B cell (primary cell): ENCODE measurements at regions not wholly inside any gene's neighbourhood (a gene's known extent, or its start where the extent isn't known, plus 50 kb on each side); places are given as distances from the start of the nearest gene placed in this dataset.

Experiments
- ATAC-seq: fragments of 200-7000 bp; cut with Tn5 transposase; one replicate; pipeline ENCODE4 v1.10.0; 2021; ENCODE audit warnings: low read depth, mild to moderate bottlenecking, moderate number of reproducible peaks, moderate library complexity
- CTCF ChIA-PET: fragments of 350-600 bp; sonication (Branson Sonifier 250); formaldehyde crosslinking; loops from one replicate; lab custom pipeline; 2021; ENCODE audit warnings: antibody characterized with exemption, inconsistent platforms; lab: Charles Lee
- POLR2A ChIA-PET: fragments of 350-600 bp; sonication (Branson Sonifier 250); formaldehyde crosslinking; loops from one replicate; lab custom pipeline; 2021; ENCODE audit warnings: antibody characterized with exemption; lab: Charles Lee
- DNase-seq: peaks from one replicate; pipeline ENCODE4 v3.0.0; 2013
- H2AFZ ChIP-seq: 2 replicates; pipeline ENCODE4 v1.6.1; 2012; ENCODE audit warnings: mild to moderate bottlenecking, low read depth, low read length; ENCODE audit not compliant: insufficient read depth, poor library complexity, severe bottlenecking
- H3K27ac ChIP-seq, 2 donors: 1 replicate in 1 of 2; 2 replicates in 1 of 2; pipeline ENCODE4 v1.5.1; 2012 to 2013; ENCODE audit warnings: low read length in 2 of 2, mild to moderate bottlenecking in 2 of 2, moderate library complexity in 1 of 2
- H3K27me3 ChIP-seq, 4 experiments: fragments of 200-600 bp in 1 of 4; sonication (generic) in 1 of 4; replicated peaks in 1 of 4; 1 replicate in 2 of 4; 2 replicates in 2 of 4; pipeline versions ENCODE4 v1.6.1 to v1.7.0; 2013 to 2016; ENCODE audit warnings: low read length in 3 of 4, mild to moderate bottlenecking in 2 of 4, mixed read lengths in 1 of 4, moderate library complexity in 1 of 4; ENCODE audit not compliant: insufficient read depth in 4 of 4, control insufficient read depth in 3 of 4; ENCODE audit errors: control extremely low read depth in 1 of 4
- H3K36me3 ChIP-seq, 2 experiments: replicated peaks in 1 of 2; 1 replicate in 1 of 2; 2 replicates in 1 of 2; pipeline versions ENCODE4 v1.6.1 to v1.7.1; 2013; ENCODE audit warnings: low read length in 1 of 2; ENCODE audit not compliant: insufficient read depth in 2 of 2, control insufficient read depth in 1 of 2; ENCODE audit errors: control extremely low read depth in 1 of 2, extremely low read depth in 1 of 2
- H3K4me1 ChIP-seq, 2 donors: fragments of 200-600 bp in 1 of 2; sonication (generic) in 1 of 2; 1 replicate in 1 of 2; 2 replicates in 1 of 2; pipeline versions ENCODE4 v1.5.1 to v1.6.1; 2013 to 2017; ENCODE audit warnings: low read length in 2 of 2; ENCODE audit not compliant: control insufficient read depth in 2 of 2, insufficient read depth in 2 of 2
- H3K4me2 ChIP-seq: replicated peaks from 2 replicates; pipeline ENCODE3; 2012; ENCODE audit warnings: mild to moderate bottlenecking, low read depth, low read length; ENCODE audit not compliant: poor library complexity, severe bottlenecking
- H3K4me3 ChIP-seq, 5 experiments: fragments of 200-600 bp in 1 of 5; sonication (generic) in 1 of 5; 1 replicate in 3 of 5; 2 replicates in 2 of 5; pipeline versions ENCODE4 v1.5.1 to v1.7.0; 2011 to 2016; ENCODE audit warnings: low read length in 4 of 5, mild to moderate bottlenecking in 4 of 5, low read depth in 2 of 5, control low read depth in 1 of 5, moderate library complexity in 1 of 5; ENCODE audit not compliant: insufficient read depth in 1 of 5; ENCODE audit errors: control extremely low read depth in 1 of 5, extremely low read depth in 1 of 5
- H3K79me2 ChIP-seq: fragments of 200-600 bp; sonication (generic); one replicate; pipeline ENCODE4 v1.6.0; 2016; ENCODE audit warnings: low read length; ENCODE audit not compliant: control insufficient read depth, insufficient read depth
- H3K9ac ChIP-seq: fragments of 200-600 bp; sonication (generic); 2 replicates; pipeline ENCODE4 v1.6.1; 2017; ENCODE audit warnings: mild to moderate bottlenecking, low read length, moderate library complexity
- H3K9me3 ChIP-seq, 3 donors: one replicate each; pipeline versions ENCODE4 v1.6.1 to v1.7.1; 2013; ENCODE audit warnings: low read length in 2 of 3; ENCODE audit not compliant: control insufficient read depth in 2 of 3, insufficient read depth in 1 of 3; ENCODE audit errors: control extremely low read depth in 1 of 3
- H4K20me1 ChIP-seq: 2 replicates; pipeline ENCODE4 v1.6.0; 2012; ENCODE audit warnings: mild to moderate bottlenecking, low read length; ENCODE audit not compliant: insufficient read depth, control insufficient read depth, poor library complexity, severe bottlenecking
- H3K27ac Mint-ChIP-seq: one replicate; pipeline ENCODE4 v1.8.0; 2021; ENCODE audit warnings: mixed read lengths
- H3K27me3 Mint-ChIP-seq: one replicate; pipeline ENCODE4 v1.8.0; 2021; ENCODE audit warnings: mixed read lengths
- H3K4me1 Mint-ChIP-seq: one replicate; pipeline ENCODE4 v1.8.0; 2021; ENCODE audit warnings: mixed read lengths
- H3K4me3 Mint-ChIP-seq: one replicate; pipeline ENCODE4 v1.8.0; 2021; ENCODE audit warnings: mixed read lengths
- H3K9me3 Mint-ChIP-seq: one replicate; pipeline ENCODE4 v1.8.0; 2022; ENCODE audit warnings: mixed read lengths; ENCODE audit not compliant: insufficient read depth
- CTCF ChIP-seq: fragments of 200-600 bp; IDR thresholded peaks from one replicate; pipeline ENCODE4 v1.8.0; 2022; ENCODE audit warnings: antibody characterized with exemption, mild to moderate bottlenecking
- EZH2 ChIP-seq: IDR thresholded peaks from 2 replicates; pipeline ENCODE4 v1.6.1; 2012; ENCODE audit warnings: borderline replicate concordance, low read depth, mild to moderate bottlenecking, moderate library complexity, low read length; ENCODE audit not compliant: insufficient read depth, poor library complexity, severe bottlenecking
- WGBS: methylation state at CpG from one replicate; pipeline ENCODE4 v1.1.5; 2013; ENCODE audit warnings: missing lambda C conversion rate; ENCODE audit not compliant: insufficient coverage; 5-methylcytosine and 5-hydroxymethylcytosine counted together
- intact Hi-C: fragments of 100-400 bp; cut with micrococcal nuclease; formaldehyde crosslinking; loops from one replicate; pipeline ENCODE4 v1.10.0; 2022

- Histone ChIP-seq H3K4me3 (no peak overlapping the region), H3K36me3 (no peaks in the 10 kb centered on the region), H3K4me1 (no peaks in the 10 kb centered on the region), H3K9ac (no peak overlapping the region), H3K27me3 (no peaks in the 10 kb centered on the region), H3K27ac (no peak overlapping the region), H4K20me1 (no peaks in the 10 kb centered on the region), H3K79me2 (no peaks in the 10 kb centered on the region), H3K9me3 (peaks cover 0 to 13% (median 0%) of the 10 kb centered on the region in 3 donors), H3K4me2 (no peak overlapping the region), H2AFZ (no peak overlapping the region)
- ATAC-seq, result no peak
- DNase-seq, result no peak
- Mint-ChIP-seq H3K27ac (no peak overlapping the region), H3K4me3 (no peak overlapping the region), H3K27me3 (peaks cover 21% of the 10 kb centered on the region), H3K9me3 (no peaks in the 10 kb centered on the region), H3K4me1 (no peaks in the 10 kb centered on the region)
- ChIA-PET CTCF (no interaction called here), POLR2A (no interaction called here)
- no peak for TF ChIP-seq EZH2
- TF ChIP-seq CTCF, result no peak
- no CpG with 5 or more reads among the region's 7 CpGs for WGBS
- intact Hi-C loops, result no loop called here
Observed at GRCh38 chr14:97113339-97113738, 316.2 kb downstream of the VRK1 start.

GRCh38 chr14:97116546-97116945 is 319.4 kb downstream of the VRK1 start:
- no peaks in the 10 kb centered on the region for H4K20me1 ChIP-seq
- no peak overlapping the region for H3K27ac ChIP-seq
- no peaks in the 10 kb centered on the region for H3K4me1 ChIP-seq
- H3K9me3 Mint-ChIP-seq, result no peaks in the 10 kb centered on the region
- no CpG with 5 or more reads among the region's 3 CpGs for WGBS
- ChIA-PET POLR2A (no interaction called here), CTCF (no interaction called here)
- H3K27me3 ChIP-seq, result no peaks in the 10 kb centered on the region
- H3K4me1 Mint-ChIP-seq, result peaks cover 2% of the 10 kb centered on the region
- no peak overlapping the region for H3K27ac Mint-ChIP-seq
- H3K9me3 ChIP-seq, result no peaks in the 10 kb centered on the region
- no peak overlapping the region for H3K9ac ChIP-seq
- ATAC-seq, result no peak
- intact Hi-C loops, result no loop called here
- no peaks in the 10 kb centered on the region for H3K36me3 ChIP-seq
- H3K27me3 Mint-ChIP-seq, result peaks cover 18% of the 10 kb centered on the region
- H3K79me2 ChIP-seq, result no peaks in the 10 kb centered on the region
- H3K4me3 Mint-ChIP-seq, result no peak overlapping the region
- TF ChIP-seq EZH2, result no peak
- no peak for TF ChIP-seq CTCF
- no peak overlapping the region for H3K4me3 ChIP-seq
- DNase-seq, result no peak
- H2AFZ ChIP-seq, result no peak overlapping the region
- H3K4me2 ChIP-seq, result no peak overlapping the region
